NCI-H2081 treated with DMSO at 0.1 percent for 48 hours (cell line): ENCODE measurements at regions not wholly inside any gene's neighbourhood (a gene's known extent, or its start where the extent isn't known, plus 50 kb on each side); places are given as distances from the start of the nearest gene placed in this dataset.

Experiments
- DNase-seq: peaks from one replicate; lab custom pipeline; 2025; lab: John Stamatoyannopoulos, UW

DNA sequence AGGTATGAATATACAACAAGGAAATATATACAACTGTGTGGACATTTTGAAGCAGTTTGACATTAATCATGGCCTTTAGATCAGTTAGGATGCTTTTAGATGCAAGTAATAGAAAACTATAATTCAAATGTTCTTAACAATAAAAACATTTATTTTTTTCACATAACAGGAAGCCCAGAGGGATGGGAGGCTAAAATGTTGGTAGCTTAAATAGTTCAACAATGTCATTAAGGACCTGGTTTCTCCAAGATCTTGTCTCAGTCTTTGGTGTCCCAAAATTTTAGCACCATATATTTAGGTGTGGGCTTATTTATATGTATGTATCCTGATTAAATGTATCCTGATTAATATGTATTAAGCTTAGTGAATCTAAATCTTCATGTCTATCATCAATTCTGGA lies 292.4 kb downstream of the NUAK1 start:
- DNase-seq, result no peak

DNA sequence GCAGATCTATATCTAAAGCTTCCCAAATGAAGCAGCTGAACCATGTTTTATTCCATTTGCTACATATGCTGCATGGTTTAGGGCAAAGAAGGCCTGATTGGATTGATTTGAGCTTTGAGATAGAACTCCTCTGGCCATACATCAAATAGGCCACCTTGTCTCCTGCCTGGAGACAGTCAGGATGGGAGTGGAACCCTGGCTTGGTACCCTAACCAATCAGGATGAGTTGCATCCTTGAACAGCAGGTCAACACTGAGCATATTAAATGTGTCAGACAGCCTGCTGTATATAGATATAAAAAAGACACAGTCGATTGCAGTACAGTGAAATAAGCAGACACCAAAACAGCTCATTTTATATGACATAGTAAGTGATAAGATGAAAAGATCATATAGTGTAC lies 291.7 kb downstream of the NUAK1 start:
- no peak for DNase-seq

DNA sequence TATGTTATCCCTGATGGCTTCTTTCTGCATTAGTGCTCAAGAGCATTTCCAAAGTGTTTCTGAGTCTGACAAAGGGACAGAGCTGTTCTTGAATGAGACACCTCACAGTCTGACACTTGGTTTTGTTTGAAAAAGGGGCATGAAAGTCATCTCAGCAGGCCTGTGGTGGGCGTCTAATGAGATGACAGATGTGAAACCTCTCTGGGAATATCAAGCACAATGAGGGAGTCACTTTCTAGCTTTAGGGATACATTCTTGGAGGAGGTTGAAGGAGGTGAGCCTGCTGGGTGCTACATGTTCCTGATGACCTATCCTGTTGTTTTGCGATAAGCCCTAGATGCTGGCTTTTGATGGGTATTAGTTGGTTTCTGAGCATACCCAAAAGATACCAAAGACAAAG lies 290.5 kb downstream of the NUAK1 start:
- DNase-seq, result no peak

DNA sequence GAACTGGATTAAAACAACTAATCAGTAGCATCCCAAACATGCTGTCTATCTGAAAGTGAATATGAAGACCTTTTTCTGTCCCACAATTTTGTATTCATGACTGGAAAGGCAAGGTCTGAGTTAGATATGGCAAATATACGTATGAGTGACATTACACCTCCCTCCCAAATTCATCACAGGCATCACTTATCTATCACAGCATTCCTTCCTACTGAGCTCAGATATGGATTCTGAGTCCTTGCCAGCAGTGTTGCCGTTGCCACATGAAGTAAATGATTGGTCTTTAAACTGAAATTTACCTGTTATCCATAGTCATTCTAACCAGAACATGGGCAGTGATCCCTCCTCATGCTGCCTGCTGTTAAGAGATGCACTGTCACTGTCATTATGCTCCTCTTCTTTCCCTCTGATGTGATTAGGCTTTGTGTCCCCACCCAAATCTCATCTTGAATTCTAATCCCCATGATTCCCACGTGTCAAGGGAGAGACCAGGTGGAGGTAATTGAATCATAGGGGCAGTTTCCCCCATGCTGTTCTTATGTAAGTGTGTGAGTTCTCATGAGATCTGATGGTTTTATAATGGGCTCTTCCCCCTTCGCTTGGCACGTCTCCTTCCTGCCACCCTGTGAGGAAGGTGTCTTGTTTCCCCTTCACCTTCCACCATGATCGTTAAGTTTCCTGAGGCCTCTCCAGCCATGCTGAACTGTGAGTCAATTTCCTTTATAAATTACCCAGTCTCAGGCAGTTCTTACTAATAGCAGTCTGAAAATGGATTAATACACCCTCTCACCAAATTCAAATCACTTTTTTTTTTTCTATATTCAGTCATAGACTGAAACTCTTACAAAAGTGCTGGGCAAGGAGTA lies 288.4 kb downstream of the NUAK1 start:
- no peak for DNase-seq

DNA sequence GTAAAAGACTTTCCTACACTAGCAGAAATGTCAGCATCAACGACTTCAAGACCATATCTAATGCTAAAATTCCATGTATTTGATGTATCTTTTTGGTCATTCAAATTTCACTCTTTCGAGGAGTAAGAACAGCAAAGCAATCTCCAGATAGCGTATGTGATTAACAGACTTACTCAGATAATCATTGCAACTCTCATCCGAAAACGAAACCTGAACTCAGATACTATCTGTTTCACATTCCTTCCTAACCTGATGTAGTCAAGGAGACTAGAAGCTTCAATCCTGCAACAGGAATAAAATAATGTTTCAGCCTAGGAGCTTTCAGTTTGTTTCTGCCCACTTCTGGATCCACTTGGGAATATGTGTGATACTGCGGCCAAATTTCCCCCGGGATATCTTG lies 286.3 kb downstream of the NUAK1 start:
- DNase-seq, result no peak

DNA sequence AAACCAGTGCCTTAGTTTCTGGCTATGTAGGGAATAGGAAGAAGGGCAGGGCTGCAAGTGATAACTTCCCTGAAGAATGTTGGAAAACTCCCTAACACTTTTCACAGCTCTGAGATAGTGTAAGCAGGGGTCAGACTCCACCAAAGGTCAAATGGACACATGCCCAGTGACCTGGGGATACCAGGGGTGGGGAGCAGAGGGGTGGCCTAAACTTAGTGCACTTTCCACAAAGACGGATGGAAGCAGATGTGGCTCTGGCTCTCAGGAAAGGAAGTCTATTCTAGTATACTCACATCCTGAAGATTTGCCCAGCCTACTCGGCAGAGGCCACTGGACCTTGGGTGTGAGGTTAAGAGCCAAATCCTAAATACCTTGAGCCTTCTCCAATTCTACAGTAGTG lies 285.8 kb downstream of the NUAK1 start:
- DNase-seq, result no peak

DNA sequence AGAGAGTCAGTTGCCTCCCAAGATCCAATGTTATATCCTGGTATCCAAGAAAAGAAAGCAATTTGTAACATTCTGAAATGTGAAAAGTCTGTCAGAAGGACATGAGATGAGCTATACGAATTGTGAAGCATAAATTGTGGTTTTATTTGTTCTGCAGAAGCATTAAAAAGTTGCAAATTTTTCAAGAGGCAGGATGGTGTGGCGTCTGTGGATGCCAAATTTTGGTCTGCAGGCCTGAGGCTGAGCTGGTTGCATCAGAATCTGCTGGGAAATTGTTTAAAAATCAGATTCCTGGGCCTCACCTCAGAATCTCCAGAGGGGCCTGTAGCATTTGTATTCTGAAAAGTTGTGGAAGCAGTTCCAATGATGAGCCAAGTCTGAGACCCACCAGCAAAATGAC lies 284.7 kb downstream of the NUAK1 start:
- DNase-seq, result no peak

DNA sequence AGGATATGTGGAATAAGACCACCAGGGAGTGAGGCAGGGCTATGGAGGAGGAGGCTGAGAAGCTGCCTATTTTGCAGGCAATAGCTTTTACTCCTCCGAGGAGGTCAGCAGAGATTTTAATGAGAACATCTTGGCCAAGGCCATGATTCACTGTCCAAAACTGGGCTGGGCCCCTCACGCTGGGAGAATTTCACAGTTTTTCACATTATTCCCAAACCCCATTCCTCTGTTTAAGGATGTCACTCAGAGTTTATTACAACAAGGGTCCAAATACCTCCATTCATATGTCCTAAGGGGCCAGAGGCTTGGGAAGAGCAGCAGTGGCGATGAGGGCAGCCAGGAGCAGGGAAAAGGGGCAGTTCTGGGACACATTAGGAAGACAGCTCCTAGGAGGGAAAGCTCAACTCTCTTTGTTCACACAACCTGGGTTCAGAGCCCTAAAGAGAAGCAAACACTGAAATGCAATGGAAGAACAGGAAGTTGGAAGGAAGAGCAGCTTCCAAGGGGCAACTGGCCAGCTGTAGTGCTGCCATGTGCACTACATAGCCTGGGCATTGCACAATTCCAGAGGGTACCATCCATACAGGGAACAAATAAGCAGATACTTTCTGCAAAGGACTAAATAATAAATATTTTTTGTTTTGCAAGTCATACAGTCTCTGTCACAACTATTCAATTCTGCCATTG lies 283.2 kb downstream of the NUAK1 start:
- DNase-seq, result no peak

DNA sequence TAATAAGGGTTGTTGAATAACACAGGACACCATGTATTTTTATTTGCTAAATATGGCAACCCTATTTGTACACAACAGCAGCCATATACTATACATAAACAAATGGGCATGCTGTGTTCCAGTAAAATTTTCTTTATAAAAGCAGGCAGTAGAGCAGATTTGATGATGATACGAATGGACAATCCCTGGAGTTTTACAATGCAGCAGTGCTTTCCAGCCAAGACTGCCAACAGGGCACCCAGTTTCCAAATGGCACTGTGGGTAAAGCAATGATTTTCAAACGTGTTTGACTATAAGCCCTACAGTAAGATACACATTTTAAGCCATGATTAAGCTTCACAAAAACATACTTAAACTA lies 282.7 kb downstream of the NUAK1 start:
- no peak for DNase-seq

DNA sequence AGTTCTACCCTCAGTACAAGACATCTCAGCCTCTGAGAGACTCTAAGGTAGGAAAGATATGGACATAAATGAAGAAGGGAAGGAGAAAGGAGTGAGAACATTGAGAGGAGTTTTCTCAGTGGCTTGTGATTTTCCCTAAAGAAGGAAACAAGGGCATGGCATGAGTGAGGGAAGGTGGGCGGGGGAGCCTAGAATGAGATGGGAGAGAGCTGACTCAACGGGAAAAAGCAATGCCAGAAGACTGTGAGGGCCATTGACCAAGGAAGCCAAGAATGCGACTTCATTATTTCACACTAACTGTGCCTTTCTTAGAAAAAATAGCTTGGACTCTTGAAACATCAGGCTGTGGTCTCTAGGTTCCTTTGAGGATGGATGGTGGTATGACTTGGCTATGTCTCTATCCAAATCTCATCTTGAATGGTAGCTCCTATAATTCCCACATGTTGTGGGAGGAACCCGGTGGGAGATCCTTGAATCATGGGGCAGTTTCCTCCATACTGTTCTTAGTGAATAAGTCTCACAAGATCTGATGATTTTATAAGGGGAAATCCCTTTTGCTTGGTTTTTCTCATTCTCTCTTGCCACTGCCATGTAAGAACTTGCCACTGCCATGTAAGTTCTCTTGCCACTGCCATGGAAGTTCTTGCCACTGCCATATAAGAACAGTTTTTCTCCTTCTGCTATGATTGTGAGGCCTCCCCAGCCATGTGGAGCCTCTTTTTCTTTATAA lies 279.6 kb downstream of the NUAK1 start:
- no peak for DNase-seq

DNA sequence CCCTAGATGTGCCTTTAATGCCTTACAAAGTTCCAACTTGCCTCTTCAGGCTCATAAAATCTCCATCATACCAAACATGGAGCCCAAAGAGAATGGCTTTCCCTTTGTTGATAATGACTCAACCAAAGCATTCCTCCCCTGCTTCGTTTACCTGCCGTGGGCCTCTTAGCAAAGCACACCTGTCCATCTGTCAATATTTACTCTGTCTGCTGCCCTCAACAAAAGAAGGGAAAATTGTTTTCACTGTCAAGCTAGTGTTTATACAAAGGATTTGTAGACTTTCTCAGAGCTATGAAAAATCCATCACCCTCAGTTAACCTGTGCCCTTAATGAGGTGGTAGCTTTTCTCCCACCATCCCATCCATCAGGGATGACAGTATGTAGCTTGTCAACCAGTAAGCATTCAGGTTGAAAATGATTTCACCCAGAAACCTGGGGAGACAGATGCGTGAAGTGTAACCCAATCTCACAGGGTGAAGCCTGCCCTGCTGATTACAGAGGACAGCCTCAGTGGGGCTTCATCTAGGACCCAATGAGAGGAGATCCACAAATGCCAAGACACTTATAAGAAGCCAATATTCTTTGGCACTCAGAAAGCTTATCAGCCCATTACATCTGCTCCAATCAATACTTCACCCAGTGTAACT lies 278.1 kb downstream of the NUAK1 start:
- DNase-seq, result peak; percentile 99

DNA sequence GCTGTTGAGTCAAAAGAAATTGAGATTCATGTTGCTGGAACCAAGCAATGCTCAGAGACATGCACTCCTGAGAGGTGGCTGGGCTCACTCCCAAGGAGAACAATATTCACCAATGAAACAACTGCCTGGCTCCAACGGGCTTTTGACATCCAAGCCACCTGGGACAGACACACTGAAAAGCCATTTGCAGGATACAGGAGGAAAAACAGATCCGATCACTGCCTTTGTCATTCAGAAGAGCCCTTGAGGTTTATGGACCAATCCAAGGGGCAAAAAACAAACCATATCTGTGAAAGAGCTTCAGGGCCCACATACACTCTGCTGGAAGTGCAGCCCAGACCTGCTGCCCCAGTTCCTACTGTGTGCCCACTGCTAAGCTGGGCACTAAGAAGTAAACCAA lies 277.5 kb downstream of the NUAK1 start:
- DNase-seq, result peak; percentile 51

DNA sequence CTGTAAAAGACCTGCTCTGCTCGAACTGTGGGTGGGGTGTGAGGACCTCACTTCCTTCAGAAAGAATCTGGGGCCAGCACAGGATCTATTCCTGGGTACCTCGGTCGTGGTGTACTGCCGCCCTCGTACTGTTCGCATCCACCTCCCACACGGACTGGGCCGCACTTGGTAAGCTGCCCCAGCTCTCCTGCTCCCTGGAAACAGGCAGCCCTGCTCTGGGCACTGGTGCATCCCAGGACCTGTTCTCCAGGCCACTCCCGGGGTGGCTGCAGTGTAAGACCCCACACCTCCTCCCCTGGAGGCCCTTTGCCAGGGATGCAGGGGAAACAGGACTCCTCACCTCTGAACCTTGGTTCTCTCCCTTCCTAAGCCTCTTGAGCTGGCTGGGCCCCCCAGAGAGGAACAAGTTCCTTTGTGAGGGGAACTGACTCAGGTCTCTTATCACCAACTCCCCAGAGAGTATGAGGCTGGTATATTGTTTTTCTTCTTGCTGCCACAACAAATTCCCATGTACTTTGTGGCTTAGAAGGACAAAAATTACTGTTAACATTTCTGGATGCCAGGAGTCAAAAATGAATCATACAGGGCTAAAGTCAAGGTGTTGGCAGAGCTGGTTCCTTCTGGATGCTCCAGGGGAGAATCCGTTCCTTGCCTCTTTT lies 276.5 kb downstream of the NUAK1 start:
- no peak for DNase-seq

DNA sequence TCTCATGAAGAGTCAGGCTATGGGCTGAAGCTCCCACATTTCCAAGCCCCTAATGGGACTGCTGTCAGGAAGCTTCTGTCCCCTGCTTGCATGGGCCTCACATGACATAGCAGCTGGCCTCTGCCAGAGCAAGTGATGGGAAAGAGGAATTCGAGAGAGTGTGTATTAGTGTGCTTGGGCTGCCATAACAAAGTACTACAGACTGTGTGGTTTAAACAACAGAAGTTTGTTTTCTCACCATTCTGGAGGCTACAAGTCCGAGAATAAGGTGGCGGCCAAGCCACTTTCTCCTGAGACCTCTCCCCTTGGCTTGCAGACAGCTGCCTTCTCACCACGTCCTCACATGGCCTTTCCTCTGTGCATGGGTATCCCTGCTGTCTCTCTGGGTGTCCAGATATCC lies 274.4 kb downstream of the NUAK1 start:
- DNase-seq, result no peak

DNA sequence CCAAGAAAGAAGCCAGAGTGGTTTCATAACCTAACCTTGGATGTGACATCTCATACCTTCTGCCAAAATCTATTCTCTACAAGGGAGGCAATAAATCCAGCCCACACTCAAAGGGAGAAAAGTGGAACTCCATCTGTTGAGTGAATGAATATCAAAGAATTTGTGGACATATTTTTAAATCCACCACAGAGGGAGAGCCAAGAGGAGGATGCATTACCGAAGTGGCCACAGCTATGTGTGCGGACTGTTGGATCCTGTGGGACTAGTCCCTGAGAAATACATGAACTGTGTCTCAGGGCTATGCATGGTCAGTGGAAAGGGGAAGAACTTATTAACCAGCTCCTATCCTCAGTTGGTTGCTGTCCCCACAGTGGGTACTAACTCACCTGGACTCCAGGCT lies 273.9 kb downstream of the NUAK1 start:
- DNase-seq, result no peak

DNA sequence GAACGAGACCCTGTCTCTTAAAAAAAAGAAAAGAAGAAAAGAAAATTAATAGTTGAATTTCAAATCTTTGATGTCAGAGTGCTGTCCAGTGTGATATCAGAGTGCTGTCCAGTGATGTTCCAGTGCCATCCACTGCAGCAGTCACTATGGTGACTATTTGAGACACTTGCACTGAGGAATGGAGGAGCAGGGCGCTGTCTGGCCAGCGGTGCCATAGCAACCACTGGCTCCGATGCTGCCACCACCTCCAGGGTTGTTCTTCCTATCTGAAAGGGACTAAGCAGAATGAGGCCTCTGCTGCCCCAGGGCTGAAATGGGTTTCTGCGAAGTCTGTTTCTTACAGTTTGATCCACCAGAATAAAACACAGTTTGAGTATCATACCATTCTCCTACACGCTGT lies 272.9 kb downstream of the NUAK1 start:
- no peak for DNase-seq

DNA sequence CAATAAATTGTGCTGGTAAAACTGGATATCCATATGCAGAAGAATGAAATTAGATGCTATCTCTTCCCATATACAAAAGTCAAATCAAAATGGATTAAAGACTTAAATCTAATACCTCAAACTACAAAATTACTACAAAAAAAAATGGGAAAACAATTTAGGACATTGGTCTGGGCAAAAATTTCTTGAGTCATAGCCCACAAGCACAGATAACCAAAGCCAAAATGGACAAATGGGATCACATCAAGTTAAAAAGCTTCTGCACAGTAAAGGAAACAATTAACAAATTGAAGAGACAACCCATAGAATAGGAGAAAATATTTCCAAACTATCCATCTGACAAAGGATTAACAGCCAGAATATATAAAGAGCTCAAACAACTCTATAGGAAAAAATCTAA lies 264.6 kb downstream of the NUAK1 start:
- DNase-seq, result no peak

DNA sequence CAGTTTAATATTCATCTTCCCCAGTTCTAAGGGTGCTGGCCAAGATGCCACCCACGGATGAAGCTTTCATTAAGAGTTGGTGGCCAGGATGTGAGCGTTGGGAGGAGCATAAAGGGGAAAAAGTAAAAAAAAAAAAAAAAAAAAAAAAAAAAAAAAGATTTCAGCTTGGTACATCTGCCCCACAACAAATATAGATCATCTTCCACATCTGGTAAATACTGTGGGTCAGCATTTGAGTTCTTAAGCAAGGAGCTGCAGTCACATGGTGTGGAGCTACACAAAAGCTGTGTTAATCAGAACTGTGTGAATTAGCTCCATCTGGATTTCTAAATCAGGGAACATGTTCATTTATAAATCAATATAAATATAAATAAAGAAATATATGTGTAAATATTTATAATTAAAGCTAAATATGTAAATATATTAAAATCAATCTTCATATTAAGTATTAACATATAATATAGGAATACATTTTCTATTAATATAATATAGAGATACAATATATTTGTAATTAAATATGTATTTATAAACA lies 262.3 kb downstream of the NUAK1 start:
- no peak for DNase-seq

DNA sequence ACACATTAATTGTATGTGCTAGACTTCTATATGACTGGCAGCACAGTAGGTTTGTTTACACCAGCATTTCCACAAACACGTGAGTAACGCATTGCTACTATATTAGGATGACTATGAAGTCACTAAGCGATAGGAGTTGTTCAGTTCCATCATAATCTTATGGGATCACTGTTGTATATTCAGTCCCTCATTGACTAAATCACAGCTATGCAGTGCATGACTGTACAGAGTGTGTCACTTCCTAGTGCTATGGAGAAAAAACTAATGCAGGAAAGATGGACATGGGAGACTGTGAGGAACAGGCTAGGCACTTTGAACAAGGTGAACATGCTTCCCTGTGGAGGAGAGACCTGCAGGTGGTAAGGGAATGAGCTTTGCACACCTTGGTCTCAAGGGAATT lies 259.8 kb downstream of the NUAK1 start:
- DNase-seq, result no peak

DNA sequence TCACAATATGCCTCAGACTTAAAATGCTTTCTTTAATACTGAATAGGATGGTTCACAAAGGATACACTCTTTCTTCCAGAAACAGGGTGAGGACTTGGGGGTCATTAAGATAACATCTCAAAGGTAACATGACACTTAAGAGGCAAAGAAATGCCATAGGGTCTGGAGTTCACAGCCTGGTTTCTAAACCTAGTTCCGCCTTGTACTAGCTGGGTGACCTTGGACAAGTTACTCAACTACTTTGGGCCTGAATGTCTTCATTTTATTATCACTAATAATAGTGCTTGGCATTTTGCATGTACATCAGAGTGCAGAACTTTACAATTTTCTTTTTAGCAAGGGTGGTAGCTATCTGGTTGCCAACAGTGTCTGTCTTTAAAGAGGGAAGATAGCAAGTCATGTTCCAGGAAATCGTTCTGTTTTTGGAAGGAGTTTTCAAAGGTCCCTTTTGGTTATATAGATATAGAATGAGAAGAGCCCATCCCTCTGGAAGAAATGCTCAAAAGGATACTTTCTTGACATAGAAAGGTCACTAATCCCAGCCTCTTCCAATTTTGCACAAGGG lies 257.8 kb downstream of the NUAK1 start:
- no peak for DNase-seq

DNA sequence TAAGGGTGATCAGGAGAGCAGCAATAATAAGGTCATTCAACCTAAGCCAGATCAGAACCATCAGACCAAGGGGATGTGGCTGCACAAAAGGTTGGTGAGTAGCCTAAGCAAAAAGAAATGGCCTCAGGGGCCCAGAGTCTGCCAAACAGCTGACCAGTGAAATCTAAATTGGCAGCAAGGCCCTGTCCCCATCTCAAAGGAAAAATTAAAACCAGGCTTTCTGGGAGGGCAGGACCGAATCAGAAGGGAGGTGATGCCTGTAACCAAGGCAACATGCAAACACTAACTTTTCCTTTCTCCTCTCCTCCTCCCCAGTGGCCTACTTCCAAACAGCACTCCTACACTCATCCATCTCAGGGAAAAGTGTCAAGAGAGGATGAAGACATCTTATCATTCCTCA lies 256.4 kb downstream of the NUAK1 start:
- DNase-seq, result no peak
